Peyer's patch (tissue), 4 donors: ENCODE measurements at regions not wholly inside any gene's neighbourhood (a gene's known extent, or its start where the extent isn't known, plus 50 kb on each side); places are given as distances from the start of the nearest gene placed in this dataset.

Source experiments
- DNase-seq, 3 donors: peaks; one replicate each; pipeline ENCODE4 v3.0.0-alpha.2; 2017 to 2019
- H3K27ac ChIP-seq, 4 donors: fragments of 200-600 bp; sonication (generic); one replicate each; pipeline ENCODE4 v1.5.1; 2016 to 2019
- H3K27me3 ChIP-seq, 2 donors: fragments of 200-600 bp; sonication (generic); one replicate each; pipeline ENCODE4 v1.5.1; 2019
- H3K36me3 ChIP-seq, 3 donors: fragments of 200-600 bp; sonication (generic); one replicate each; pipeline ENCODE4 v1.5.1; 2016 to 2019
- H3K4me1 ChIP-seq, 4 donors: fragments of 200-600 bp; sonication (generic); one replicate each; pipeline ENCODE4 v1.5.1; 2016 to 2019
- H3K4me3 ChIP-seq, 4 donors: fragments of 200-600 bp; sonication (generic); 1 replicate in 3 of 4; 2 replicates in 1 of 4; pipeline ENCODE4 v1.5.1; 2016 to 2019; ENCODE audit warnings: mild to moderate bottlenecking in 1 of 4
- H3K9me3 ChIP-seq, 4 donors: fragments of 200-600 bp; sonication (generic); one replicate each; pipeline ENCODE4 v1.5.1; 2016 to 2019; ENCODE audit warnings: mild to moderate bottlenecking in 1 of 4
- POLR2A ChIP-seq, 2 donors: fragments of 450-650 bp; IDR thresholded peaks; one replicate each; pipeline ENCODE4 v1.5.1; 2017; ENCODE audit warnings: antibody characterized with exemption in 2 of 2, mild to moderate bottlenecking in 2 of 2, moderate library complexity in 2 of 2
- TF ChIP-seq, protein P1 (sequence below), 6 experiments: fragments of 450-650 bp in 4 of 6; fragments of 200-600 bp in 2 of 6; sonication (generic) in 1 of 6; IDR thresholded peaks; one replicate each; pipeline ENCODE4 v1.5.1; 2017 to 2019; ENCODE audit warnings: antibody characterized with exemption in 6 of 6, mild to moderate bottlenecking in 3 of 6, moderate library complexity in 1 of 6

DNA sequence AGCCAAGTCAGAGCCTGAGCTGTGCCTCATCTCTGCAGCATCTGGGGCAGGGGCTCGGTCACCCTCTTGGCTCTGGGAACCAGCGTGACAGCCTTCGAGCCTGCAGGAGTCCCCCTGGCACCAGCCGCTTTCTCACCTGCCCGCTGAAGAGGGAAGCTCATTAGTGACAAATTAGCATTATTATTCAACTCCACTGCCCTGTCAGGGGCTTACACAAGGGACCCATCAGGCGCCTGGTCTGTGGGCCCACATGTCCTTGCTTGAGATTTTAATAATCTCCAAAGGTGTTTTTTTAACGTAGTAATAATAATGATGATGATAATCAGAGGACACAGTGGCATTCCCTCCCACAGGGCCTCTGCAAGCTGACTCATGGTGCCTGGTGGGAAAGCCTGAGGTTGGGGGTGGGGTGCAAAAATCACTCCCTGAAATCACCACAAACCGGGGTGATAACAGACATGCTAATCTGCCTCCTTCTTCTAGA, 98.1 kb upstream of the IGSF21 start:
- TF ChIP-seq POLR2A (IDR thresholded peaks at IDR 0.05) = no peak
- TF ChIP-seq, protein P1, sequence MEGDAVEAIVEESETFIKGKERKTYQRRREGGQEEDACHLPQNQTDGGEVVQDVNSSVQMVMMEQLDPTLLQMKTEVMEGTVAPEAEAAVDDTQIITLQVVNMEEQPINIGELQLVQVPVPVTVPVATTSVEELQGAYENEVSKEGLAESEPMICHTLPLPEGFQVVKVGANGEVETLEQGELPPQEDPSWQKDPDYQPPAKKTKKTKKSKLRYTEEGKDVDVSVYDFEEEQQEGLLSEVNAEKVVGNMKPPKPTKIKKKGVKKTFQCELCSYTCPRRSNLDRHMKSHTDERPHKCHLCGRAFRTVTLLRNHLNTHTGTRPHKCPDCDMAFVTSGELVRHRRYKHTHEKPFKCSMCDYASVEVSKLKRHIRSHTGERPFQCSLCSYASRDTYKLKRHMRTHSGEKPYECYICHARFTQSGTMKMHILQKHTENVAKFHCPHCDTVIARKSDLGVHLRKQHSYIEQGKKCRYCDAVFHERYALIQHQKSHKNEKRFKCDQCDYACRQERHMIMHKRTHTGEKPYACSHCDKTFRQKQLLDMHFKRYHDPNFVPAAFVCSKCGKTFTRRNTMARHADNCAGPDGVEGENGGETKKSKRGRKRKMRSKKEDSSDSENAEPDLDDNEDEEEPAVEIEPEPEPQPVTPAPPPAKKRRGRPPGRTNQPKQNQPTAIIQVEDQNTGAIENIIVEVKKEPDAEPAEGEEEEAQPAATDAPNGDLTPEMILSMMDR (IDR thresholded peaks at IDR 0.05) = no peak
- Histone ChIP-seq H3K27ac (no peak overlapping the region), H3K9me3 (no peaks in the 10 kb centered on the region), H3K27me3 (no peaks in the 10 kb centered on the region), H3K36me3 (no peaks in the 10 kb centered on the region), H3K4me3 (no peak overlapping the region), H3K4me1 (no peaks in the 10 kb centered on the region)
- DNase-seq = no peak

DNA sequence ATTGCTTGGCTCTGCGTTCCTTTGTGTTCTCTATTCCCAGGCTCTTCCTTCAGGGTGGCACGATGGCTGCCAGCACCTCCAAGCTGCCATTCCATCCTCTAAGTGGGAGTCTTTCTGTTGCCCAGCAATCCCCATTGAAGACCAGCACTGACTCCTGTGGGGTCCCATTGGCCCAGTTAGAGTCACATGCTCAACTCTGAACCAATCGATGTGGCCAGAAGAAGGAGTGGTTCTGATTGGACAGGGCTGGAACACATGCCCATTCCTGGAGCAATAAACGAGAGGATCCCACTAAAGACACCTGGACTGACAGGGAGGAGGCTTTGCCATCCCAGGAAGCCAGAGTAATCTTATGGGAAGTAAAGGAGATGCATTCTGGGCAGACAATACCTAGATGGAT, 97.2 kb upstream of the IGSF21 start:
- H3K4me3 ChIP-seq = no peak overlapping the region
- H3K27me3 ChIP-seq = no peaks in the 10 kb centered on the region
- H3K36me3 ChIP-seq = no peaks in the 10 kb centered on the region
- no peak for TF ChIP-seq POLR2A (IDR thresholded peaks at IDR 0.05)
- TF ChIP-seq, protein P1 (IDR thresholded peaks at IDR 0.05) = no peak
- no peaks in the 10 kb centered on the region for H3K9me3 ChIP-seq
- no peak for DNase-seq
- H3K4me1 ChIP-seq = no peaks in the 10 kb centered on the region
- no peak overlapping the region for H3K27ac ChIP-seq

DNA sequence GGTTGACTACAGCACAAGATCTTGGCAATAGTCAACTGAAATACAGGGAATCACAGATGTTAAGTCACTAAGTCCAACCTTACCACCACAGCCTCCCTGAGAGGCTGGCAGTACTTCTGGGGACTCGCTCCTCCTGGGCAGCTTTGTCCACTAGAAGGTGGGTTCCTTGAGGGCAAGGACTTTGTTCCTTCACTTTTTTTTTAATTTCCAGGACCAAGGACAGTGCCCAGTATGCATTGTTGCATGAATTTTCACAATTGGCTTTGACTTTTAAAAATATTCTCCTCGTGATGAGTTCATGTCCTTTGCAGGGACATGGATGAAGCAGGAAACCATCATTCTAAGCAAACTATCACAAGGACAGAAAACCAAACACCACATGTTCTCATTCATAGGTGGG, 96.7 kb upstream of the IGSF21 start:
- DNase-seq = no peak
- Histone ChIP-seq H3K9me3 (no peaks in the 10 kb centered on the region), H3K4me3 (no peak overlapping the region), H3K36me3 (no peaks in the 10 kb centered on the region), H3K27me3 (no peaks in the 10 kb centered on the region), H3K4me1 (no peaks in the 10 kb centered on the region), H3K27ac (no peak overlapping the region)
- TF ChIP-seq POLR2A (IDR thresholded peaks at IDR 0.05) = no peak
- TF ChIP-seq, protein P1 (IDR thresholded peaks at IDR 0.05) = no peak

DNA sequence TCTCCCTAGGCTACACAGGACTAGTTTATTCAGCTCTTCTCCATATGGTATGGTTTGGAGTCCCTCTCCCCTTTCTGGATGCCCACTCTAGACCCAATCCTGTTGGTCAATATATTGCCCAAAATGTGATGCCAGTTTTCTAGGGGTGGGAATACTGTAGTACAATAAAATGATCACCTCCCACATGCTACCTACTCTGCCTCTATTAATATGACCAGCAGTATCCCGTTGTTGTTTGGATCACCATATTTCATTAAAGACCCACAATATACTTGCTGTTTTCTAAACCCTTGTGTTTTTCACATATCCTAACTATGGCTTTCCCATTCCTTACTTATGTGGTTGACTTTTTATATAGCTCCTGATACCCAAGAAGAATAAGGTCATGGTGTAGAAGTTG, 95.9 kb upstream of the IGSF21 start:
- no peaks in the 10 kb centered on the region for H3K4me1 ChIP-seq
- no peak overlapping the region for H3K27ac ChIP-seq
- DNase-seq = no peak
- no peak overlapping the region for H3K4me3 ChIP-seq
- no peaks in the 10 kb centered on the region for H3K27me3 ChIP-seq
- H3K9me3 ChIP-seq = no peaks in the 10 kb centered on the region
- no peak for TF ChIP-seq POLR2A (IDR thresholded peaks at IDR 0.05)
- TF ChIP-seq, protein P1 (IDR thresholded peaks at IDR 0.05) = no peak
- no peaks in the 10 kb centered on the region for H3K36me3 ChIP-seq

DNA sequence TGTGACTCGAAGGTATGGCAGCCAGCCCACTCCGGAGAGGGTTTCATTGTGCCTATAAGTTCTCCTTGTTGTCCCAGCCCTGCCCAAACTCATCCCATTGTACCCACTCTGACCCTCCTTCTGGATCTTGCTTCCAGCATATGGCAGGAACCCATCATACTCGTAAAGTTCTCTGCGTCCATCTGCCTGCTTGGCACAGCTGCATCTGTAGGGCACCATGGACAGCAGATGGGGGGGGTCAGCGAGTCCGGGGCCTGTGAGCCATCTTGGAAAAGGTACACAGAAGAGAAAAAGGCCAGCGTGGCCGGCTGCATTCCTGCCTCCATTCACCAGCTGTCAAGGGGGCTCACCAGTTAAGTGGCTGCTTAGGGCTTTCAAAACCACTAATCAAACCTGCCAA, 94.9 kb upstream of the IGSF21 start:
- H3K27me3 ChIP-seq = no peaks in the 10 kb centered on the region
- no peaks in the 10 kb centered on the region for H3K4me1 ChIP-seq
- no peak for DNase-seq
- TF ChIP-seq, protein P1 (IDR thresholded peaks at IDR 0.05) = no peak
- TF ChIP-seq POLR2A (IDR thresholded peaks at IDR 0.05) = no peak
- no peak overlapping the region for H3K27ac ChIP-seq
- H3K4me3 ChIP-seq = no peak overlapping the region
- H3K36me3 ChIP-seq = no peaks in the 10 kb centered on the region
- no peaks in the 10 kb centered on the region for H3K9me3 ChIP-seq

DNA sequence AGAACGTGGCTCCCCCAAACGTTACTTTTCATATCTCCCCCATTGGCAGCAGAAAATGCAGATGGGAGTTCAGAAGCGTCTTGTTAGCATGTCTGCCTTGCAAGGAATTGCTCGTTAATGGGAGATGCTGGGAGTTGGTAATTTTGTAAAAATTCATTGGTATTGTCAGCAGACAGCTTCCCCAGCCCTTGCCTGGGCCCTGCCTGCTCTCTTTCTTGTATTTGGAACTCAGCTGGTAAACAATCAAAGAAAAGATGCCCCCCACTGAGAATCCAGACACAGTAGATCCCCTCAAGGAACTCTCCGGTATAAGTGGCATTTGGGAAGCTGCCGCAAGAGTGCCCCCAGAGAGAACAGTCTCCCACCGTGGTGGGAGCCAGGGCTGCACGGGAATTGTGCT, 94.4 kb upstream of the IGSF21 start:
- TF ChIP-seq POLR2A (IDR thresholded peaks at IDR 0.05) = no peak
- TF ChIP-seq, protein P1 (IDR thresholded peaks at IDR 0.05) = no peak
- Histone ChIP-seq H3K4me3 (no peak overlapping the region), H3K4me1 (no peaks in the 10 kb centered on the region), H3K36me3 (no peaks in the 10 kb centered on the region), H3K27ac (no peak overlapping the region), H3K9me3 (no peaks in the 10 kb centered on the region), H3K27me3 (no peaks in the 10 kb centered on the region)
- no peak for DNase-seq
